GM21619 (cell line): ENCODE measurements at regions not wholly inside any gene's neighbourhood (a gene's known extent, or its start where the extent isn't known, plus 50 kb on each side); places are given as distances from the start of the nearest gene placed in this dataset.
"Not testable (repeated sequence)": the region's sequence is repeated elsewhere in the genome, so short reads cannot be mapped to it uniquely, and the experiment has no call there.

ENCODE experiments used
- ATAC-seq: cut with Tn5 transposase; IDR thresholded peaks from one replicate; pipeline ENCODE4 v1.9.1; 2021; ENCODE audit not compliant: unreplicated experiment

DNA sequence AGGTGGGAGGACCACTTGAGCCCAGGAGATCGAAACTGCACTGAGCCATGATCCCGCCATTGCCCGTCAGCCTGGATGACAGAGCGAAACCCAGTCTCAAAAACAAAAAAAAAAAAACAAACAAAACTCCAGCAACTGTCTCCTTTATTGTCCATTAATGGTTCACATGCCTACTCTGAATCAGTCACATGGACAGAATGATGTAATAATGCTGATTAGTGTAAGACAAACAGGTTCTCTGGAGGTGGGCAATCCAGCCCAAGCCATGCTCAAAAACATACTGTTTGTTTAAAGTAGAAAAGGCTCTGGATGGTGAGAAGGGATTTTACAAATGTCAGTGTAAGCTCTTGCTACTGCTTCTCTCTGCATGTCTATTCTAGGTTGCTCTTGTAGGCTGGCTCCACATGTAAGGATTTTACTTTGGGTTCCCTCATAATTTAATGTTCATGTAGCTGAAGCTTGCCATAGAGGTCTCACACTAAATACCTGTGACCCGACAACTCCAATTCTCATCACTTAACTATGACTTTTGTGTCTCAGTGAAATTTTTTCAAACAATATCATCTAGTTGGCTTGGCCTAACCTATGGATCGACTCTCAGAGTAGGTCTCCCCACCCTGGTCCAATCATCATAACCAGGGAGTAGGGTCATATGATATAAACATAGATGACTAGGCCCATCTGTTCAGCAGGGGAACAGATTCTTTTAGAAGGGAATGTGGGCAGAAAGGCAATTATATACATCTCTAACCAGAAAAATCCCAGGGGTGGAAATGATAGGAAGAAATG lies 83.9 kb upstream of the SLC39A10 start:
- ATAC-seq, result no peak

DNA sequence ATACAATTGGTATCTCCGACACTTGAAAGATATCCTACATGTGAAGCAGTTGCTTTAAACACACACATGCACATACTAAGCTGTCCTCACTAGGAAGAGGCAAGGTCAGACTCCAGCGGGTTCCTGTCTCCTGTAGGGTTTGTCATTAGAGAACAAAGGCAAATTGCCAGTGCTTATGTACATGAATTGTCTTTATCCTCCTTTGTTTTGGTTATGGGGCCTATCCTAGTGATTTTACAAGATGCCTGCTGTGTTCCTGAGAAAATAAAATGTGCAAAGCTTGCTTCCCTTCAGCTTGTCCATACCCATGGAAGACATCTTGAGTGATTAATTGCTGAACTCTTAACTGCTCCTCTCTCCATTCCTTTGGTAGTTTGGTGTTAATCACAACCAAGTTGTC lies 86.7 kb upstream of the SLC39A10 start:
- ATAC-seq, result no peak

DNA sequence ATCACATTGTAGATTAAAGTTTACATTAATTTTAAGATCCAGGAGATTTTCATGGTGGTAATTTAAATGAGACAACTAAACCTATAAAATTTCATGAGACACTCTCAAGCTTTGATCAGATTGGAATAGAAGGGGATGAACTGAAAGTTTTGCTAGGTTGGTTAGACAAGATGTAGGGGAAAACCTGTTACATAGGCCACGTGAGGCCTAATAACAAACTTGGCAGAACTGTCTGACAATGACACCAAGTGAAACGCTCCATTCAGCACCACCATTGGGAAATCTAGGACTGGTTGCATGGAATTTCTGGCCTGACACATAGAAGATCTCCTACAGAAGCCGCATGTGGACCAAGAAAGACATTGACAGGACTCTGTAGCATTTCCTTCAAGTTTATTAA lies 87.8 kb upstream of the SLC39A10 start:
- no peak for ATAC-seq

DNA sequence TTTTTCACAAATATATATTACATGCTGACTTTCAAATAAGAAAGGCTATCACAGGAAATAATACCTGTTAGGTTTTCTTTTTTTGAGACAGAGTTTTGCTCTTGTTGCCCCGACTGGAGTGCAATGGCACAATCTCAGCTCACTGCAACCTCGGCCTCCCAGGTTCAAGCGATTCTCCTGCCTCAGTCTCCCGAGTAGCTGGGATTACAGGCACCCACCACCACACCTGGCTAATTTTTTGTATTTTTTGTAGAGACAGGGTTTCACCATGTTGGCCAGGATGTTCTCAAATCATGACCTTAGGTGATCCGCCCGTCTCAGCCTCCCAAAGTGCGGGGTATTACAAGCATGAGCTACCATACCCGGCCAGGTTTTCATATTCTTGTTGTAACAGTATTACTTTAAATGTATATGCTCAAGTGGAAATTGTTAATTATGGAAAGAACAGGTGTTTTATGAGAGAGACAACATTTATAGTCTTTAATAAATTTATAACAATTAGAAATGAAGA lies 92.3 kb upstream of the SLC39A10 start:
- not testable (repeated sequence) for ATAC-seq

DNA sequence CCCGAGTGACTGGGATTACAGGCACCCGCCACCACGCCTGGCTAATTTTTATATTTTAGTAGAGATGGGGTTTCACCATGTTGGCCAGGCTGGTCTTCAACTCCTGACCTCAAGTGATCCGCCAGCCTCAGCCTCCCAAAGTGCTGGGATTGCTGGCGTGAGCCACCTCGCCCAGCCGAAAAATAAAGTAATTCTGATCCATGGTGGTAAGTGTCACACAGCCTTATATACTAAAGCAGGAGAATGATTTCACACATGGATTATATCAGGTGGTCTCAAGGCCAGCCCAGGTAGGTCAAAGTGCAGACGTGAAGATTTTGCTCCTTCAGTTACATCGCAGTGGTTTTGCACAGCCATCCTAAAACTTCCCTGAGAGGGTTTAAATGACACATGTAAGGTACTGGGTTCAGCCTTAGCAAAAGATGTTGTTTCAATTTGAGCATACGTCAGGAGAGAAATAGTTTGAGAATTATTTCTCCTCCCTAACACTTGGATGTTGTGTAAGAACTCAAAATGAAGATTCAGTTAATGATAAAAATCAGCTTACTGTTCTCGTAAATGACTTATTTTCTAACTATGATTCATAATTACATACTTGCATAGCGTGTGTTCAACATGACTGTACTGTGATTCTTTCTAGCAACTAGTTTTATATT lies 93.0 kb upstream of the SLC39A10 start:
- no peak for ATAC-seq

DNA sequence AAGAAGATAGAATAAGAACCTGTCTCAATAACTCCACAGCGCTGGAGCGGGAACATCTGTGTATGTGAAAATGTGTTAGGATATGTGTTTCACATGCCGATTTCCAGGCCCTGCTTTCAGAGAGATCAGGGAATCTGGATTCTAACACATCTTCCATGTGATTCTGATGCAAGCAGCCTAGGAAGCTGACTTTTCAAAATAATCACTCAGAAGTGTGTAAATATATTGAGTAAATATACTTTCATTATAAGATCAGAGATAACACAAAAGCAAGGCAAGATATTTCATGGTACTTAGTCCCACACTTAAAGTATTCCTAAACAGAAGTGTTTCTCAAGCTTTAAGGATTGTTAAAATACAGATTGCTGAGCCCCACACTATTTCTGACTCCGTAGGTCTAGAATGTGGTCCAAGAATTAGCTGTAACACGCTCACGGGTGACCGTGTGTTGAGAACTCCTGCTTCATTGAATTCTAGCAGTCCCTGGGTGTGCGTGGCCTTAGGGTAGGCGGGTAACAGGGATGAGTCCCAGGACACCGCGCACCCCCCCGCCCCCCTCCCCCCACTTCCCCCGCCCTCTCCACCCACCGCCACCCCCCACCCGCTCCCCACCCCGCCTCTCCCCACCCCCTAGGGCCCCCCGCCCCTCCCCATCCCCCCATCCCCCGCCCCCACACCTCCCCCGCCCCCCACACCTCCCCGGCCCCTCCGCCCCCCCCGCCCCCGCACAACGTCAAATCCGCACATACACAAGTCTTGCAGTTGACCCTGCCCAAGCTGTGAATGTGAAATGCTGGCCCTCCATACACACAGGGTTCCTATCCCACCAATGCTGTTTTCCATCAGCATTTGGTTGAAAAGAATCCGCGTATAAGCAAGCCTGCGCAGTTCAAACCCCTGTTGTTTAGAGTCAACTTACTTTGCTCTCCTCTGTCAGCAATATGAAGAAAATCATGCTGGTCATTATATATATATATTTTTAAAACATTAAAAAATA lies 94.2 kb upstream of the SLC39A10 start:
- no peak for ATAC-seq

DNA sequence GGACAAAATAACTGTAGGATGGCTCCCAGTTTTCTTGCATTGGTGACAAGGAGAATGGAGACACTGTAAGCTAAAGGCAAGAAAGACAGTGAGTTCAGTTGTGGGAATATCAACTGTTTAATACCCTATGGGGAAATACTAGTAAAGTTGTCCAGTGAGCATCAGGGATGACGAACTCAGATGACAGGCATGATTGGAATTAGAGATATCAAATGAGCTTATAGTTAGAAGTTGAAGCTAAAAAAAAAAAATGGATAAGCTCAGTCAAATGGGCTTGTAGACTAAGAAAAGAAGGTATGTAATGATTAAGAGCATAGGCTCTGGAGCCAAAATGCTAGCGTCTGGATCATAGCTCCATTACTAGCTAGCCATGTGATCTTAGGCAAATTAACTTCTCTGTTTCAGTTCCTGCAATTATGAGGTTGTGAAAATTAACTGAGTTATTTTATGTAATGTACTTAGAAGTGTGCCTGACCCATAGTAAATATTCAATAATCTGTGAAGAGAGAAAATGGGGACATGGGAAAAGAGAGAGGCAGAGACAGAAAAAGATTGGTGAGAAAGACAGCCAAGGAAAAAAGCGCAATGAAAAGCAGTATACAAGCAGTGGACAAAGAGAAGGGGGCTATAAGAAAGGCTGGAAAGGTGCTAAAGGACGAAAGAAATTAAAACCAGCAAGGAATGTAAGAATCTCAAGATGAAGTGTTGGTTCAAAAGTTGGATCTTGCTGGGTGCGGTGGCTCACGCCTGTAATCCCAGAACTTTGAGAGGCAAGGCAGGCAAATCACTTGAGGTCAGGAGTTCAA lies 95.7 kb upstream of the SLC39A10 start:
- peak; percentile 47 for ATAC-seq

DNA sequence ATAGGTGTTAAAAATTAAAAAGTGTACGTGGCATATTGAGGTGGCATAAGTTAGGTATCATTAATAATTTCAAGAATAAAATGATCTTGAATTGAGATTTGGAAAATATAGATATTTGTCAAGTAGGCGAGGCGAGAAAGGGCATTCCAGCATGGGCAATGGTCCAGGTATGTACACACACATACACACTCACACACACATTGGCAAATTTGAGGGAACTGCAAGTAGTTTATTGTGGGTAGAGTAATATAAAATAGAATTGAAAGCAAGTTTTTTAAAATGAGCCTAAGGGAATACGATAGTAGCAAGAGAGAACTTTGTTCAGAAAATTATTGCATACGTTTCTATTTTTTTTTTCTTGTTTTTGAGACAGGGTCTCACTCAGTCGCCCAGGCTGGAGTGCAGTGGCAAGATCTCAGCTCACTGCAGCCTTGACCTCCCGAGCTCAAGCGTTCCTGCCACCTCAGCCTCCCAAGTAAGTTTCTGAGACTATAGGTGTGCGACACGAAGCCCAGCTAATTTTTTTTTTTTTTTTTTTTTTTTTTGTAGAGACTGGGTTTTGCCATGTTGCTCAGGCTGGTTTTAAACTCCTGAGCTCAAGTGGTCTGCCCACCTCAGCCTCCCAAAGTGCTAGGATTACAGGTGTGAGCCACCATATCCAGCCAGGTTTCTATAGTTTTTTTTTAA lies 96.7 kb upstream of the SLC39A10 start:
- no peak for ATAC-seq

DNA sequence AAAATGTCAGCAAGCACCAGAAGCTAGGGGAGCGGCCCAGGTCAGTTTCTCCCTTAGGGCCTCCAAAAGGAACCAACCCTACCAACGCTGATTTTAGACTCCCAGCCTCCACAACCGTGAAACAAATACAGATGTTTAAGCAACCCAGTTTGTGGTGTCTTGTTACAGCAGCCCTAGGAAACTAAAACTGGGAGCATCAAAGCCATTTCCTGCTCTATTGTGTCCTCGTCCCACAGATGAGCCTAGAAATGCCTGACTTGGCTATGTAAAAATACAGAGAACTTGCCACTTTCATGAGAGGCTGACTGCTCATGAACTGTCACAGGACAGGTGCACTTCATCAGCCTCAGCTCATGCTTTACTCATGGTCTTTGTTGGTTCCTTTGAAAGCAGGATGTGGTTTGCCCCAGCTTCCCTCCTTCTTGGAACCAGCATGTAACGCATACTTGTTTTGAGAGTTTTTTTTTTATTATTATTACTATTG lies 97.6 kb upstream of the SLC39A10 start:
- peak; percentile 80 for ATAC-seq

DNA sequence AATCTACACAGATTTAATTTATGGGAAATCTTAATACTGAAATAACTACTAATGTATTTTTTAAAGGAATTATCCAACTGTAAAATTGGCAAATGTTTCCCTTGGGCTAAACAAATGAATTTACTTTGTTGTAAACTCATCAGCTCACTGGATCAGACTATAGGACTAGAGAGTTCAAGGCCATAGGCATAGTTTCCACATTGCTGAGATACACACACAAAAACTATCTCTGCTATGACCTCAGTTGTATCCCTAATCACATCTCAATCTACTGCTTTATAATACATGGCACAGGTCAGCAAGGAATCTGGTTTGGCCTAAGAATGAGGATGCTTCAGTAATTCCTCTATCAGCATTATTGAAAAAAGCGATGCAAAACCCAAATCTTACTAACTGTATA lies 101.1 kb upstream of the SLC39A10 start:
- no peak for ATAC-seq

DNA sequence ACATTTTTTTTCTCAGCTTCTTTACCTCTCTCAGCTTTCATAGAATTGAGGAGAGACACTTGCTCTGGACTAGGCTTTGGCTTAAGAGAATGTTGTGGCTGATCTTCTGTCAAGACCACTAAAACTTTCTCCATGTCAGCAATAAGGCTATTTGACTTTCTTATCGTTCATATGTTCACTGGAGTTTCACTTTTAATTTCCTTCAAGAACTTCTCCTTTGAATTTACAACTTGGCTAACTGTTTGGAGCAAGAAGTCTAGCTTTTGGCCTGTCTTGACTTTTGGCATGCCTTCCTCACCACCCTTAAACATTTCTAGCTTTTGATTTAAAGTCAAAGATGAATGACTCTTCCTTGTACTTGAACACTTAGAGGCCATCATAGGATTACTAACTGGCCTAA lies 104.4 kb upstream of the SLC39A10 start:
- no peak for ATAC-seq

DNA sequence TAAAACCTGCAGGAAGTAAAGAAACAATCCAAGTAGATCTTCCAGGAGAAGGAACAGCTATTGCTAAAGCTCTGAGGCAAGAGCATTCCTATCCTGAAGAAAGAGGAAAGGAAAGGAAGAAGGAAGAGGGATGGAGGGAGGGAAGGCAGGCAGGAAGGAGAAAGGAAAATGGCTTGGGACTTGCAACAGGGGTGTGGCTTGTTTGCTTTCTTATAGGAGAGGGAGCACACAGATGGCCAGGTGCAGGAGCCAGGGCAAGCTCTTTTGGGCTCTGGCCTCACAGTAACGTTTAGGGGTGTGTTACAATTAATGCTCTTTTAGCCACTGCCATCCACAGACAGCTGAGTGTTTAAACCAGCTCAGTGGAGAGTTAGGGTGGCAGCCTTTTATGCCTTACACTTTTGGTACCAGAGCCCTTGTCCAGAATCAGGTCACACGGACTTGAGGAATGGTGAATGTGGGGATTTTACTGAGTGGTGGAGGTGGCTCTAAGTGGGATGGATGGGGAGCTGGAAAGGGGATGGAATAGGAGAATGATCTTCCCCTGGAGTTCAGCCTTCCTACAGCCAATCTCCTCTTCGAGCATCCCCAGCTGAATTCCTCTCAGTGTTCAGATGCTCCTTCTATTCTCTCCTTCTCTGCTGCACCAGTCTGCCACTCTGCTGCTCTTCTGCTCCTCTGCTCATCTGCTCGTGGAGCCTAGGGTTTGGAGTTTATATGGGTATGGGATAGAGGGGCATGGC lies 108.7 kb upstream of the SLC39A10 start:
- no peak for ATAC-seq

DNA sequence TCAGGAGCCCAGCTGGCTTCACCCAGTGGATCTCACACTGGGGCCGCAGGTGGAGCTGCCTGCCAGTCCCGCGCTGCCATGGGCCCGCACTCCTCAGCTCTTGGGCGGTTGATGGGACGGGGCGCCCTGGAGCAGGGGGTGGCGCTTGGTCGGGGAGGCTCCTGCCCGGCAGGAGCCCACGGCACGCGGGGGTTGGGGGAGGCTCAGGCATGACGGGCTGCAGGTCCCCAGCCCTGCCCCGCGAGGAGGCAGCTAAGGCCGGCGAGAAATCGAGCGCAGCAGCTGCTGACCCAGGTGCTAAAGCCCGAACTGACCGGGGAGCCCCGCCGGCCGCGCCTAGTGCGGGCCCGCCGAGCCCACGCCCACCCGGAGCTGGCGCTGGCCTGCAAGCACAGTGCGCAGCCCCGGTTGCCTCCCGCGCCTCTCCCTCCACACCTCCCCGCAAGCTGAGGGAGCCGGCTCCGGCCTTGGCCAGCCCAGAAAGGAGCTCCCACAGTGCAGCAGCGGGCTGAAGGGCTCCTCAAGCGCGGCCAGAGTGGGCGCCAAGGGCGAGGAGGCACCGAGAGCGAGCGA lies 109.7 kb upstream of the SLC39A10 start:
- ATAC-seq, result not testable (repeated sequence)

DNA sequence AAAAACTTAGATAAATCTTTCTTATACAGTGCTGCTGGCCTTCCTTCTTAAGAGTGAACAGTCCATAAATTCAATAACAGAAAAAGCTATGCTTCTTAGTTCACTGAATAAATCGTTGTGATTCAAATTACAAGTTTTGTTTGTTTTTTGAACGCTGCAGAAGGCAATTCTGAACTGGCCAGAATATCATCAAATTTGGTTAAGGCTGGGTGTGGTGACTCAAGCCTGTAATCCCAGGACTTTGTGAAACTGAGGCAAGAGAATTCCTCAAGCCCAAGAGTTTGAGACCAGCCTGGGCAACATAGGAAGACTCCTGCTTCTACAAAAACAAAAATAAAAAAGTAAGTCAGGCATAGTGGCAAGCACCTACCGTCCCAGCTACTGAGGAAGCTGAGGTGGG lies 111.2 kb upstream of the SLC39A10 start:
- no peak for ATAC-seq

DNA sequence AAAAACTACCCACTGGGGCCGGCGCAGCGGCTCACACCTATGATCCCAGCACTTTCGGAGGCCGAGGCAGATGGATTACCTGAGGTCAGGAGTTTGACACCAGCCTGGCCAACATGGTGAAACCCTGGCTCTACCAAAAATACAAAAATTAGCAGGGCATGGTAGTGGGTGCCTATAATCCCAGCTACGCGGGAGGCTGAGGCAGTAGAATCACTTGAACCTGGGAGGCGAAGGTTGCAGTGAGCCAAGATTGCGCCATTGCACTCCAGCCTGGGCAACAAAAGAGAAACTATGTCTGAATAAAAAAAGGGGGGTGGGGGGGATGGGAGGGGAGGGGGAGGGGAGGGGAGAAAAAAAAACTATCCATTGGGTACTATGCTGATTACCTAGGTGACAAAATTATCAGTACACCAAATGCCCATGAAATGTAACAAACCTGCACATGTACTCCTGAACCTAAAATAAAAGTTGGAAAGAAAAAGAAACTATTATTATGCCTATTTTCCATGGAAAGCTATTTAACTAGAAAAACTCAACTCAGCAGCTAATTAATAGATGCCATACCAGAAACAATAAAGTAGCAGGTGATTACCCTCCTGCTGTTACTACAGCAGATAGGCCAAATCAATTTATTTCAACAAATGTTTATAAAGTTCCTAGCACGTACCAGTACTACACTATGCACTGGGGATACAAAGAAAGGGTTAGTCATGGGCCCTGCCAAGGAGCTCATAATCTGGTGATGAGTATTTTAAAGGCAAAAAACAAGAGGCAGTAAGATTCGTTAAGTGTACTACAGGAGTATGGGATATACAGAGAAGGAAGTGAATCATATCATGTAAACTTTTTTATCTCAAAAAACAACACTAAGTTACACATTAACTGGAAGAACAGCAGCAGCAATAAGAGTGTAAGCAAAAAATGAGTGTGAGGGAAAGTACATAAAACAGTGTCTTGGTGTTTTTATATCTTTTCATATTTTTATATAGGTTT lies 112.8 kb upstream of the SLC39A10 start:
- ATAC-seq, result peak; percentile 97

DNA sequence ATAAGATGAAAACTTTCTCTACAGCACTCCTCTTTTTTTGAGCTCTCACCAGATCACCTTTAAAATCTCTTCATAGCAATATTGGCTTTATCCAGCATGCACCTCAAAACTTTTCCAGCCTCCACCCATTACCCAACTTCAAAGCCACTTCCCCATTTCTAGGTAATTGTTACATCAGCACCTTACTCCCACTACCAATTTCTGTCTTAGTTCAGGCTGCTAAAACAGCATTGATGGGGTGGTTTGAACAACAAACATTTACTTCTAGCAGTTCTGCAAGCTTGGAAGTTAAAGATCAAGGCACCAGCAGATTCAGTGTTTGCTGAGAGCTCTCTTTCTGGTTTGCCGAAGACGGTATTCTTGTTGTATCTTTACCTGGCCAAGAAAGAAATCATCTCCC lies 114.0 kb upstream of the SLC39A10 start:
- no peak for ATAC-seq

DNA sequence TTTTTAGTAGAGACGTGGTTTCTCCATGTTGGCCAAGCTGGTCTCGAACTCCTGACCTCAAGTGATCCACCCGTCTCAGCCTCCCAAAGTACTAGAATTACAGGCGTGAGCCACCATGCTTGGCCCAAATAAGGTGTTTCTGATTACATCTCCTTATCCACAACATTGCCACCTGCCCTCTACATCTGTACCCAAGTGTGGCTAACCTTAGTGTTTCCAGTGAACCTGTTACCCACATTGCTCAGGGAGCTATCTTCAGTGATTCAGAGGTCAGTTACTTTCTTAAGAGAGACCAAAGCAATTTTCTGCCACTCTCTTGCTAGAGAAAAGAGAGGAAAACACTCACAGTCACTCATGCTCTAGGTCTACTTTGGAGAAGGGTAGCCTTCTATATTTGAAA lies 115.0 kb upstream of the SLC39A10 start:
- ATAC-seq, result no peak
